Peyer's patch (tissue), 4 donors: ENCODE measurements at regions not wholly inside any gene's neighbourhood (a gene's known extent, or its start where the extent isn't known, plus 50 kb on each side); places are given as distances from the start of the nearest gene placed in this dataset.

Experiments
- POLR2A ChIP-seq, 2 donors: fragments of 450-650 bp; IDR thresholded peaks; one replicate each; pipeline ENCODE4 v1.5.1; 2017; ENCODE audit warnings: antibody characterized with exemption in 2 of 2, mild to moderate bottlenecking in 2 of 2, moderate library complexity in 2 of 2
- TF ChIP-seq, protein P1 (sequence below), 6 experiments: fragments of 450-650 bp in 4 of 6; fragments of 200-600 bp in 2 of 6; sonication (generic) in 1 of 6; IDR thresholded peaks; one replicate each; pipeline ENCODE4 v1.5.1; 2017 to 2019; ENCODE audit warnings: antibody characterized with exemption in 6 of 6, mild to moderate bottlenecking in 3 of 6, moderate library complexity in 1 of 6

DNA sequence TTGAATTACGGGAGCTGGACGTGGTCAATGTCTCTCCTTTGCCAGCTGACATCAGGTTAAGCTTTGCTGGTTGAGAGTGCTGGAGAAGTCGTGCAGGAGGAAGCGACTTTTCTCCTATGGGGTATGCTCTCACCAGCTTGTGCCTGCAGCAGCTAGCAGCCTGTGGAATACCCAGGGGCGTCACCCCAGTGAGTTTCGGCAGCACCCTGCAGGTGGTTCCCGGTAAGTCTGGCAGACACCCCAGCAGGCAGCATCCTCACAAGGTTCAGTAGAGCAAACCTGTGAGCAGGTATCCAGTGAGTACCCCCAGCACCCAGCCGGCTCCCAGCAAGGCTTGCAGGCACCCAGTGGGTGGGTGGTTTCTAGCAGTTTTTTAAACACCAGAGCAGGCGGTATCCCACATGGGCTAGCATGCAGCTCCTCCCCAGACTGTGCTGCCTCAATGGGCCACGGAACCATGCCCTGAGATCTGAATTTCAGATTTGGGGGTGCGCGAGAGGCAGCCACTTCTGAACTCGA lies 74.8 kb upstream of the SVIL start:
- no peak for TF ChIP-seq POLR2A (IDR thresholded peaks at IDR 0.05)
- TF ChIP-seq, protein P1, sequence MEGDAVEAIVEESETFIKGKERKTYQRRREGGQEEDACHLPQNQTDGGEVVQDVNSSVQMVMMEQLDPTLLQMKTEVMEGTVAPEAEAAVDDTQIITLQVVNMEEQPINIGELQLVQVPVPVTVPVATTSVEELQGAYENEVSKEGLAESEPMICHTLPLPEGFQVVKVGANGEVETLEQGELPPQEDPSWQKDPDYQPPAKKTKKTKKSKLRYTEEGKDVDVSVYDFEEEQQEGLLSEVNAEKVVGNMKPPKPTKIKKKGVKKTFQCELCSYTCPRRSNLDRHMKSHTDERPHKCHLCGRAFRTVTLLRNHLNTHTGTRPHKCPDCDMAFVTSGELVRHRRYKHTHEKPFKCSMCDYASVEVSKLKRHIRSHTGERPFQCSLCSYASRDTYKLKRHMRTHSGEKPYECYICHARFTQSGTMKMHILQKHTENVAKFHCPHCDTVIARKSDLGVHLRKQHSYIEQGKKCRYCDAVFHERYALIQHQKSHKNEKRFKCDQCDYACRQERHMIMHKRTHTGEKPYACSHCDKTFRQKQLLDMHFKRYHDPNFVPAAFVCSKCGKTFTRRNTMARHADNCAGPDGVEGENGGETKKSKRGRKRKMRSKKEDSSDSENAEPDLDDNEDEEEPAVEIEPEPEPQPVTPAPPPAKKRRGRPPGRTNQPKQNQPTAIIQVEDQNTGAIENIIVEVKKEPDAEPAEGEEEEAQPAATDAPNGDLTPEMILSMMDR (IDR thresholded peaks at IDR 0.05), result no peak
